ENCODE measurements at regions not wholly inside any gene's neighbourhood (a gene's known extent, or its start where the extent isn't known, plus 50 kb on each side); places are given as distances from the start of the nearest gene placed in this dataset.

GRCh38 chr4:66921433-66921832 lies 623.9 kb downstream of the CENPC start:
- no peak for DNase-seq

GRCh38 chr4:66920514-66920913 lies 624.8 kb downstream of the CENPC start:
- DNase-seq: no peak

GRCh38 chr4:66911880-66912279 lies 633.4 kb downstream of the CENPC start:
- no peak for DNase-seq

GRCh38 chr4:66906314-66906713 lies 639.0 kb downstream of the CENPC start:
- no peak for DNase-seq

- no peak for DNase-seq
These were observed 645.8 kb downstream of the CENPC start for GRCh38 chr4:66899422-66900065.

GRCh38 chr4:66893807-66894206 lies 651.5 kb downstream of the CENPC start:
- no peak for DNase-seq

GRCh38 chr4:66887061-66887460 lies 658.2 kb downstream of the CENPC start:
- no peak for DNase-seq

GRCh38 chr4:66885501-66886165 lies 659.7 kb downstream of the CENPC start:
- no peak for DNase-seq

- no peak for DNase-seq
These were observed 668.4 kb downstream of the CENPC start for GRCh38 chr4:66876946-66877345.

GRCh38 chr4:66872661-66873060 lies 672.6 kb downstream of the CENPC start:
- no peak for DNase-seq

- DNase-seq: no peak
These were observed 681.8 kb downstream of the CENPC start for GRCh38 chr4:66863481-66863880.

GRCh38 chr4:66855956-66856355 lies 689.3 kb downstream of the CENPC start:
- DNase-seq: no peak

GRCh38 chr4:66853845-66854244 lies 691.5 kb downstream of the CENPC start:
- no peak for DNase-seq

GRCh38 chr4:66852843-66853242 lies 692.5 kb downstream of the CENPC start:
- DNase-seq: no peak

- DNase-seq: no peak
These were observed 695.7 kb downstream of the CENPC start for GRCh38 chr4:66849596-66849995.

- no peak for DNase-seq
These were observed 702.6 kb downstream of the CENPC start for GRCh38 chr4:66842724-66843088.

- no peak for DNase-seq
These were observed 703.1 kb downstream of the CENPC start for GRCh38 chr4:66842026-66842723.

GRCh38 chr4:66840178-66840577 lies 705.1 kb downstream of the CENPC start:
- DNase-seq: no peak

- DNase-seq: no peak
These were observed 707.9 kb downstream of the CENPC start for GRCh38 chr4:66837279-66837922.

GRCh38 chr4:66829310-66829709 lies 716.0 kb downstream of the CENPC start:
- DNase-seq: no peak

GRCh38 chr4:66820681-66821080 lies 724.6 kb downstream of the CENPC start:
- no peak for DNase-seq

GRCh38 chr4:66814277-66814676 lies 731.0 kb downstream of the CENPC start:
- DNase-seq: no peak

- DNase-seq: no peak
These were observed 739.7 kb downstream of the CENPC start for GRCh38 chr4:66805582-66805981.

GRCh38 chr4:66804979-66805378 lies 740.3 kb downstream of the CENPC start:
- no peak for DNase-seq

Data from hematopoietic multipotent progenitor cell treated with erythropoietin and hydrocortisone succinate and interleukin-3 and kit ligand, for 4 days (in vitro differentiated cells).